ENCODE measurements at regions not wholly inside any gene's neighbourhood (a gene's known extent, or its start where the extent isn't known, plus 50 kb on each side); places are given as distances from the start of the nearest gene placed in this dataset.

GRCh38 chr2:12543978-12544558 is 172.7 kb upstream of the TRIB2 start:
- H3K4me1 ChIP-seq (ENCODE audit: control insufficient read depth, extremely low read depth, insufficient read depth, low read length): no peaks in the 10 kb centered on the region
- no peak overlapping the region for H3K4me3 ChIP-seq (replicated peaks in 1 of 3; ENCODE audit: insufficient read depth in 1 of 3, low read depth in 1 of 3, low read length in 3 of 3)
- H3K9me1 ChIP-seq (replicated peaks; ENCODE audit: control insufficient read depth, extremely low read depth, insufficient read depth, low read length): no peaks in the 10 kb centered on the region
- ChIA-PET POLR2A (no interaction called here), CTCF (no interaction called here)
- H3K36me3 ChIP-seq (ENCODE audit: control insufficient read depth in 2 of 2, extremely low read depth in 1 of 2, insufficient read depth in 2 of 2, low read length in 2 of 2): no peaks in the 10 kb centered on the region
- no peaks in the 10 kb centered on the region for H4K20me1 ChIP-seq (replicated peaks; ENCODE audit: control insufficient read depth, extremely low read depth, insufficient read depth, low read length)
- no peak for DNase-seq (ENCODE audit: low read depth, low spot score)
- intact Hi-C loops (cut with micrococcal nuclease) (no loop called here), dilution Hi-C loops (cut with MboI; ENCODE audit: extremely low pct_ligation_motif_present, low sequenced_read_pairs) (no loop called here)
- H3K27ac ChIP-seq (ENCODE audit: insufficient read depth, low read depth, low read length): no peak overlapping the region
- no peak overlapping the region for H2AFZ ChIP-seq (ENCODE audit: low read depth, low read length)
- H3K27me3 ChIP-seq (ENCODE audit: control insufficient read depth in 2 of 2, insufficient read depth in 2 of 2, low read length in 2 of 2): peaks cover 0 to 5% of the 10 kb centered on the region in 2 experiments
- H3K4me2 ChIP-seq (ENCODE audit: insufficient read depth, low read length): no peak overlapping the region
- no peaks in the 10 kb centered on the region for H3K9me3 ChIP-seq (replicated peaks; ENCODE audit: control insufficient read depth, insufficient read depth, low read length)
- H3K9ac ChIP-seq (replicated peaks; ENCODE audit: extremely low read depth, insufficient read depth, low read length): no peak overlapping the region
- H3K79me2 ChIP-seq (ENCODE audit: control insufficient read depth, insufficient read depth, low read length): no peaks in the 10 kb centered on the region
- no TSS peak for BruUV-seq (replicated peaks)
- TF ChIP-seq POLR2A (IDR thresholded peaks at IDR 0.05; ENCODE audit: low read depth, low read length) (no peak), MYC (IDR thresholded peaks at IDR 0.05; ENCODE audit: low read depth, low read length) (no peak)
- FAIRE-seq: no peak

GRCh38 chr2:12547566-12548170 is 169.1 kb upstream of the TRIB2 start:
- no peaks in the 10 kb centered on the region for H3K9me1 ChIP-seq (replicated peaks; ENCODE audit: control insufficient read depth, extremely low read depth, insufficient read depth, low read length)
- H3K4me3 ChIP-seq (replicated peaks in 1 of 3; ENCODE audit: insufficient read depth in 1 of 3, low read depth in 1 of 3, low read length in 3 of 3): no peak overlapping the region
- H3K27ac ChIP-seq (ENCODE audit: insufficient read depth, low read depth, low read length): no peak overlapping the region
- intact Hi-C loops (cut with micrococcal nuclease) (no loop called here), dilution Hi-C loops (cut with MboI; ENCODE audit: extremely low pct_ligation_motif_present, low sequenced_read_pairs) (no loop called here)
- H3K36me3 ChIP-seq (ENCODE audit: control insufficient read depth in 2 of 2, extremely low read depth in 1 of 2, insufficient read depth in 2 of 2, low read length in 2 of 2): no peaks in the 10 kb centered on the region
- no peak overlapping the region for H3K4me2 ChIP-seq (ENCODE audit: insufficient read depth, low read length)
- ChIA-PET POLR2A (no interaction called here), CTCF (interaction anchor here (1.3 to 1.5 kb wide), 2 partner anchors 17 to 459 kb away, joined by 4 to 5 read pairs; no protein-coding TSS in a partner anchor)
- no peak overlapping the region for H3K9ac ChIP-seq (replicated peaks; ENCODE audit: extremely low read depth, insufficient read depth, low read length)
- no peak for FAIRE-seq
- no peak overlapping the region for H2AFZ ChIP-seq (ENCODE audit: low read depth, low read length)
- H3K79me2 ChIP-seq (ENCODE audit: control insufficient read depth, insufficient read depth, low read length): no peaks in the 10 kb centered on the region
- BruUV-seq (replicated peaks): no TSS peak
- peaks cover 0 to 5% of the 10 kb centered on the region in 2 experiments for H3K27me3 ChIP-seq (ENCODE audit: control insufficient read depth in 2 of 2, insufficient read depth in 2 of 2, low read length in 2 of 2)
- no peaks in the 10 kb centered on the region for H3K4me1 ChIP-seq (ENCODE audit: control insufficient read depth, extremely low read depth, insufficient read depth, low read length)
- H4K20me1 ChIP-seq (replicated peaks; ENCODE audit: control insufficient read depth, extremely low read depth, insufficient read depth, low read length): no peaks in the 10 kb centered on the region
- H3K9me3 ChIP-seq (replicated peaks; ENCODE audit: control insufficient read depth, insufficient read depth, low read length): no peaks in the 10 kb centered on the region
- no peak for TF ChIP-seq CTCF (IDR thresholded peaks at IDR 0.05; ENCODE audit: extremely low read depth in 1 of 2, insufficient read depth in 1 of 2, low read depth in 1 of 2, low read length in 2 of 2)
- TF ChIP-seq MYC (IDR thresholded peaks at IDR 0.05; ENCODE audit: low read depth, low read length): no peak
- no peak for TF ChIP-seq GATA2 (IDR thresholded peaks at IDR 0.05; ENCODE audit: insufficient read depth, insufficient read length, low read depth, low read length)
- TF ChIP-seq EZH2 (IDR thresholded peaks at IDR 0.05; ENCODE audit: borderline replicate concordance, low read depth, low read length, severe bottlenecking): no peak
- no peak for TF ChIP-seq MAX (IDR thresholded peaks at IDR 0.05; ENCODE audit: insufficient read depth, insufficient read length)
- no peak for TF ChIP-seq POLR2A (IDR thresholded peaks at IDR 0.05; ENCODE audit: low read depth, low read length)
- TF ChIP-seq FOS (IDR thresholded peaks at IDR 0.05; ENCODE audit: borderline replicate concordance, insufficient read depth, low read length): no peak
- no peak for TF ChIP-seq POLR2AphosphoS5 (IDR thresholded peaks at IDR 0.05; ENCODE audit: insufficient read depth, low read depth, low read length)
- no peak for TF ChIP-seq JUN (IDR thresholded peaks at IDR 0.05; ENCODE audit: borderline replicate concordance, insufficient read depth, insufficient read length, low read depth)
- DNase-seq (ENCODE audit: low read depth, low spot score): no peak

Data from endothelial cell of umbilical vein (primary cell).